HK-2 (cell line): ENCODE measurements at regions not wholly inside any gene's neighbourhood (a gene's known extent, or its start where the extent isn't known, plus 50 kb on each side); places are given as distances from the start of the nearest gene placed in this dataset.
"Not testable (repeated sequence)": the region's sequence is repeated elsewhere in the genome, so short reads cannot be mapped to it uniquely, and the experiment has no call there.

ENCODE experiments used
- DNase-seq: peaks from one replicate; pipeline ENCODE4 v3.0.0-alpha.2; 2018; ENCODE audit not compliant: unreplicated experiment

- no peak for DNase-seq
Measured at GRCh38 chr2:234406085-234406484, 90.8 kb downstream of the ARL4C start.

GRCh38 chr2:234405462-234405861, 91.4 kb downstream of the ARL4C start:
- DNase-seq, result no peak

- no peak for DNase-seq
Measured at GRCh38 chr2:234404957-234405356, 91.9 kb downstream of the ARL4C start.

- DNase-seq, result no peak
Measured at GRCh38 chr2:234403751-234404150, 93.1 kb downstream of the ARL4C start.

- DNase-seq, result no peak
Measured at GRCh38 chr2:234403074-234403473, 93.8 kb downstream of the ARL4C start.

GRCh38 chr2:234401426-234401825, 95.5 kb downstream of the ARL4C start:
- DNase-seq, result no peak

GRCh38 chr2:234399451-234400246, 97.2 kb downstream of the ARL4C start:
- DNase-seq, result no peak

- no peak for DNase-seq
Measured at GRCh38 chr2:234398531-234398930, 98.3 kb downstream of the ARL4C start.

GRCh38 chr2:234395891-234396420, 100.9 kb downstream of the ARL4C start:
- no peak for DNase-seq

- no peak for DNase-seq
Measured at GRCh38 chr2:234394450-234394849, 102.4 kb downstream of the ARL4C start.

- no peak for DNase-seq
Measured at GRCh38 chr2:234393354-234393753, 103.5 kb downstream of the ARL4C start.

- no peak for DNase-seq
Measured at GRCh38 chr2:234392041-234392615, 104.8 kb downstream of the ARL4C start.

GRCh38 chr2:234391625-234392024, 105.3 kb downstream of the ARL4C start:
- no peak for DNase-seq

- not testable (repeated sequence) for DNase-seq
Measured at GRCh38 chr2:234389661-234390060, 107.2 kb downstream of the ARL4C start.

- no peak for DNase-seq
Measured at GRCh38 chr2:234388591-234388990, 108.3 kb downstream of the ARL4C start.

GRCh38 chr2:234386971-234387370, 109.9 kb downstream of the ARL4C start:
- DNase-seq, result no peak

- DNase-seq, result no peak
Measured at GRCh38 chr2:234382131-234382530, 114.8 kb downstream of the ARL4C start.

- not testable (repeated sequence) for DNase-seq
Measured at GRCh38 chr2:234378958-234379357, 117.9 kb downstream of the ARL4C start.

GRCh38 chr2:234378440-234378839, 118.4 kb downstream of the ARL4C start:
- DNase-seq, result no peak

GRCh38 chr2:234377761-234378391, 119.0 kb downstream of the ARL4C start:
- no peak for DNase-seq

- no peak for DNase-seq
Measured at GRCh38 chr2:234376229-234376628, 120.7 kb downstream of the ARL4C start.

- no peak for DNase-seq
Measured at GRCh38 chr2:234375176-234375880, 121.6 kb downstream of the ARL4C start.
